Heart left ventricle (tissue), 13 donors: ENCODE measurements at regions not wholly inside any gene's neighbourhood (a gene's known extent, or its start where the extent isn't known, plus 50 kb on each side); places are given as distances from the start of the nearest gene placed in this dataset.

Source experiments
- CTCF ChIP-seq, 12 donors: fragments of 200-600 bp; sonication (generic) in 4 of 12; IDR thresholded peaks; one replicate each; pipeline versions ENCODE4 v1.5.0 to v1.8.0; 2018 to 2022; ENCODE audit warnings: antibody characterized with exemption in 12 of 12, mild to moderate bottlenecking in 5 of 12
- POLR2A ChIP-seq, 2 donors: fragments of 450-650 bp; IDR thresholded peaks; one replicate each; pipeline ENCODE4 v1.6.1; 2017; ENCODE audit warnings: antibody characterized with exemption in 2 of 2, mild to moderate bottlenecking in 2 of 2, moderate library complexity in 2 of 2
- donor health status: ischemic (EF 13 %, LVEDD 7.1; RV severe dilation, severe dysfunction).
- donor health status: DM: no; HTN: yes; CAD: no.
- donor health status: DM: no; HTN: no; CAD: no.
- donor health status: ischemic (EF 25% LVEDD 6.9; RV normal size, moderate dysfunction).
- donor health status: ischemic (EF 25% LVEDD 5.7; RV mildly dilated, moderate dysfunction).
- donor health status: ischemic (EF 35%, LVEDD 5.7; RV mildly dilated, moderate dysfunction).
- donor health status: nonischemic (EF 11% LVEDD 7.7; RV severe dilation, severe dysfunction).
- donor health status: DM: yes; HTN: yes; CAD: no.
- donor health status: PGD.
- donor health status: ischemic (EF 29% LVEDD 5.4; RV normal size, mild dysfunction).
- donor health status: nonischemic (EF 23%, LVEDD 6.1; RV moderate dilation, normal function).

- TF ChIP-seq CTCF (IDR thresholded peaks at IDR 0.05) = no peak
- no peak for TF ChIP-seq POLR2A (IDR thresholded peaks at IDR 0.05)
These were observed 154.0 kb upstream of the AADAT start for GRCh38 chr4:170243662-170244288.
